Hepatocyte (in vitro differentiated cells): ENCODE measurements at regions not wholly inside any gene's neighbourhood (a gene's known extent, or its start where the extent isn't known, plus 50 kb on each side); places are given as distances from the start of the nearest gene placed in this dataset.

Experiments used
- CTCF ChIP-seq: fragments of 200-600 bp; sonication (generic); IDR thresholded peaks from 2 replicates; pipeline ENCODE4 v1.5.1; 2016; ENCODE audit warnings: antibody characterized with exemption, mild to moderate bottlenecking; ENCODE audit not compliant: poor library complexity
- EZH2phosphoT487 ChIP-seq: fragments of 200-600 bp; sonication (generic); IDR thresholded peaks from one replicate; pipeline ENCODE4 v1.6.1; 2018; ENCODE audit warnings: antibody characterized with exemption, mild to moderate bottlenecking, low read depth, moderate library complexity; ENCODE audit not compliant: unreplicated experiment, severe bottlenecking

DNA sequence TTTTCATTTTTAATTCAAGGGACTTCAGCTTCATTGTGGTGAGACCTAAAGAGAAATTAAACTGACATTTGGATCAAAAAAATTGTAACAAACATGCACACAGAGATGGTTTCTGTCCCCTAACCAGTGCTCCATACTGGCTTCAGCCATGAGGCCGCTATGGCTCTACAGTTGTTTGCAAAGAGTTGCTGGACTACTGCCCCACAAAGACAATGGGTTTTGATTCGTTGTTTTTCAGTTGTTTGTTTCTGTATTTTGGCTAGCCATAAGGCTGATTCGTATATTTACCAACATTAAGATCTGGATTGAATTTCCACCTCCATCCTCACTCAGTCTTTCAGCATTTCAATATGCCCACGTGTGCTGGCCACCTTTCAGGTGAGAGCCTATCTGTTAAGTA is 163.7 kb upstream of the KIF2A start:
- TF ChIP-seq CTCF: no peak
- TF ChIP-seq EZH2phosphoT487: no peak
